Smooth muscle cell (in vitro differentiated cells): ENCODE measurements at regions not wholly inside any gene's neighbourhood (a gene's known extent, or its start where the extent isn't known, plus 50 kb on each side); places are given as distances from the start of the nearest gene placed in this dataset.

Experiments
- DNase-seq: peaks from one replicate; lab custom pipeline; 2025; ENCODE audit not compliant: unreplicated experiment; lab: John Stamatoyannopoulos, UW
- H2AFZ ChIP-seq: fragments of 200-600 bp; sonication (generic); 2 replicates; pipeline ENCODE4 v1.6.0; 2016; ENCODE audit warnings: antibody characterized with exemption, low read depth, mild to moderate bottlenecking
- H3F3A ChIP-seq: fragments of 200-600 bp; sonication (generic); 2 replicates; pipeline ENCODE4 v1.6.0; 2017; ENCODE audit warnings: antibody characterized with exemption, low read depth
- H3K27ac ChIP-seq: fragments of 200-600 bp; sonication (generic); 2 replicates; pipeline ENCODE4 v1.5.1; 2016; ENCODE audit warnings: low read depth, mild to moderate bottlenecking
- H3K27me3 ChIP-seq: fragments of 200-600 bp; sonication (generic); 2 replicates; pipeline ENCODE4 v1.6.1; 2016; ENCODE audit warnings: low read depth, mild to moderate bottlenecking
- H3K36me3 ChIP-seq: fragments of 200-600 bp; sonication (generic); 2 replicates; pipeline ENCODE4 v1.5.1; 2016; ENCODE audit warnings: low read depth
- H3K4me1 ChIP-seq: fragments of 200-600 bp; sonication (generic); 2 replicates; pipeline ENCODE4 v1.5.1; 2016; ENCODE audit warnings: low read depth
- H3K4me2 ChIP-seq: fragments of 200-600 bp; sonication (generic); 2 replicates; pipeline ENCODE4 v1.6.0; 2016; ENCODE audit warnings: mild to moderate bottlenecking
- H3K4me3 ChIP-seq: fragments of 200-600 bp; sonication (generic); 2 replicates; pipeline ENCODE4 v1.5.1; 2016; ENCODE audit warnings: mild to moderate bottlenecking
- H3K79me2 ChIP-seq: fragments of 200-600 bp; sonication (generic); 2 replicates; pipeline ENCODE4 v1.6.0; 2016; ENCODE audit warnings: low read depth, mild to moderate bottlenecking
- H3K9ac ChIP-seq: fragments of 200-600 bp; sonication (generic); 2 replicates; pipeline ENCODE4 v1.6.0; 2016; ENCODE audit warnings: low read depth
- H3K9me3 ChIP-seq: fragments of 200-600 bp; sonication (generic); replicated peaks from 2 replicates; pipeline ENCODE4 v1.5.1; 2016; ENCODE audit warnings: low read depth
- H4K20me1 ChIP-seq: fragments of 200-600 bp; sonication (generic); 2 replicates; pipeline ENCODE4 v1.6.0; 2016; ENCODE audit warnings: low read depth
- WGBS: methylation state at CpG from one replicate; pipeline ENCODE4 v1.1.7; 2016; ENCODE audit warnings: low lambda C conversion rate; 5-methylcytosine and 5-hydroxymethylcytosine counted together
- TF ChIP-seq, protein P1 (sequence below): fragments of 200-600 bp; sonication (generic); IDR thresholded peaks from 2 replicates; pipeline ENCODE4 v1.5.1; 2017; ENCODE audit warnings: borderline replicate concordance, mild to moderate bottlenecking, antibody characterized with exemption; ENCODE audit not compliant: insufficient read depth, poor library complexity, severe bottlenecking

DNA sequence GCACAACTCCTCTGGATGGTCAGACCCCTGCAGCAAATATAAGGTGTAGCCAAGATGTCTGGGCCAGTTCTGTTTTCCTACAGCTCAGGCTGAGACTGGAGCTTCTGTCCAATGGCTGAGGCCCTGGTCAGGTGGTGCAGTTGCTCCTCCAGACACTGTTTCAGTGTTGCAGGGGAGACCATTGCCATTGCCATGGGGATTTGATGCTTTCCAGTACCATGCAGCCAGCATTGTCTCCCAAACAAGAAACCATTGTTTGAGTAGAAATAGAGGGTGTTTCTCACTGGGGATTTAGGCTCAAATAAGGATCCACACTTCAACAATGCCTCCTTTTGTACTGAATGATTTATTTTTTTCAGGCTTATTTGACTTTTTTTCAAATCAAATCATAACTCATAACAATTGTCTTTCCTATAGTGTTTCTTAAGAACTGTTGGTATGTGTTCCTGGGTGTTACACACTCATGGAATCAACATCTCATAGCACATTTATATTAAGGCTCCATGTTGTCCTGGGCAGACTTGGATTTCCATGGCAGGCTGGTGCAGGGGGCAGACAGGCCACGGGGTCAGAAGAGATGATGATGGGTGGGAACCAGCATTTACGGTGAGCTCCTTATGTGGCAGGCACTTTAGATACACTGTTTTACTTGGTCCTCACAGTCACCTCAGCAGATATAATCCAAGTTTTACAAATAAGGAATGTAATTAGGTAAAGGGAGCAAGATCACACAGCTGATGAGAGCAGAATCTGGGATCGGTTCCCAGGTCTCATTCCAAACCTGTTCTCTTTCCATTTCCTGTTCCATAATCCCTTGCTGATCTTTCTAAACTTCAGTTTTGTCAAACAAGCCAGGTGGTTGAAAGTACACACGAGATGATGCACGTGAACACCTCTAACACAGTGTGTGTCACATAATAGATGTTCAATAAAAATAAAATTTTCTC, 95.9 kb upstream of the GNAQ start:
- no peaks in the 10 kb centered on the region for H3K27me3 ChIP-seq
- WGBS = 88% methylated on average over 5 of the region's 5 CpGs
- no peaks in the 10 kb centered on the region for H3K79me2 ChIP-seq
- no peak overlapping the region for H3K27ac ChIP-seq
- no peak overlapping the region for H3K4me2 ChIP-seq
- no peaks in the 10 kb centered on the region for H3K36me3 ChIP-seq
- no peak overlapping the region for H3K9ac ChIP-seq
- no peaks in the 10 kb centered on the region for H3K9me3 ChIP-seq
- no peak overlapping the region for H3K4me3 ChIP-seq
- H3K4me1 ChIP-seq = no peaks in the 10 kb centered on the region
- no peaks in the 10 kb centered on the region for H4K20me1 ChIP-seq
- TF ChIP-seq, protein P1, sequence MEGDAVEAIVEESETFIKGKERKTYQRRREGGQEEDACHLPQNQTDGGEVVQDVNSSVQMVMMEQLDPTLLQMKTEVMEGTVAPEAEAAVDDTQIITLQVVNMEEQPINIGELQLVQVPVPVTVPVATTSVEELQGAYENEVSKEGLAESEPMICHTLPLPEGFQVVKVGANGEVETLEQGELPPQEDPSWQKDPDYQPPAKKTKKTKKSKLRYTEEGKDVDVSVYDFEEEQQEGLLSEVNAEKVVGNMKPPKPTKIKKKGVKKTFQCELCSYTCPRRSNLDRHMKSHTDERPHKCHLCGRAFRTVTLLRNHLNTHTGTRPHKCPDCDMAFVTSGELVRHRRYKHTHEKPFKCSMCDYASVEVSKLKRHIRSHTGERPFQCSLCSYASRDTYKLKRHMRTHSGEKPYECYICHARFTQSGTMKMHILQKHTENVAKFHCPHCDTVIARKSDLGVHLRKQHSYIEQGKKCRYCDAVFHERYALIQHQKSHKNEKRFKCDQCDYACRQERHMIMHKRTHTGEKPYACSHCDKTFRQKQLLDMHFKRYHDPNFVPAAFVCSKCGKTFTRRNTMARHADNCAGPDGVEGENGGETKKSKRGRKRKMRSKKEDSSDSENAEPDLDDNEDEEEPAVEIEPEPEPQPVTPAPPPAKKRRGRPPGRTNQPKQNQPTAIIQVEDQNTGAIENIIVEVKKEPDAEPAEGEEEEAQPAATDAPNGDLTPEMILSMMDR = no peak
- DNase-seq = no peak
- H3F3A ChIP-seq = no peaks in the 10 kb centered on the region
- H2AFZ ChIP-seq = no peak overlapping the region

DNA sequence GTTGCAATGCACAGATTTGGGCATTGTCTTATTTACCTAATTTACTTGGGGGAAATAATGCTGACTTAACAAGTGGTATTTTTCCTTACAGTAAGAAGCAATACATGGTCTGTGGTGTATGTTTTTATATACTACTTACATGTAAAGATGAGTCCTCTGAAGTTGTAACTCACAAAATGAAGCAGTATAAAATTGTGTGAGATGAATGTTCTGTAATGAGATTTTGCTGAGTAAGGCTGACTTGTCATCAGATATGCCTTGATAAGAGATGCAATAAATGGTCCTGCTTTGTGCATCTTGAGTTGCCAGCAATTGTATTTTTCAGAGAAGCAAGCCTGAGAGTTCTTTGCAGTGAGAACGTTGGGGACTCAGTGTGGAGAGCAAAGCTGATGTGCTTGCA, 92.2 kb upstream of the GNAQ start:
- Histone ChIP-seq H3K9me3 (no peaks in the 10 kb centered on the region), H3F3A (no peaks in the 10 kb centered on the region), H3K4me2 (no peak overlapping the region), H4K20me1 (no peaks in the 10 kb centered on the region), H3K4me3 (no peak overlapping the region), H2AFZ (no peak overlapping the region), H3K27me3 (no peaks in the 10 kb centered on the region), H3K79me2 (no peaks in the 10 kb centered on the region), H3K4me1 (no peaks in the 10 kb centered on the region), H3K27ac (no peak overlapping the region), H3K36me3 (no peaks in the 10 kb centered on the region), H3K9ac (no peak overlapping the region)
- 82% methylated on average over 1 of the region's 1 CpG for WGBS
- no peak for DNase-seq
- TF ChIP-seq, protein P1 = no peak

DNA sequence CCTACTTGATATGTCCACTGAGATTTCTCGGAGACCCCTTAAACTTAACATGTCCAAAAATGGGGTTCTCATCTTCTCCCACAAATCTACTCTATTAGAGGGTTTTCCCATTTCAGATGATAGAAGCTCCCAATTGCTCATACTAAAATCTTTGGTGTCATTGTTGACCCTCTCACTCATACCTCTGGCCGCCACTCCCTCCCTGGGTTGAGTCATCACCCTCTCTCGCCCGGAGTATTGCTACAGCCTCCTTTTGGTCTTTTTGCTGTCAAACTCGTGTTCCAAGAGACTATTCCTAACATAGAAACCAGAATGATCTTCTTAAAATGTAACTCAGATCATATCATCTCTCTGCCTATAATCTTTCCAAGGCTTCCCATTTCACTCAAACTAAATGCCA, 91.0 kb upstream of the GNAQ start:
- H3K4me3 ChIP-seq = no peak overlapping the region
- H3K9me3 ChIP-seq = no peaks in the 10 kb centered on the region
- no peak overlapping the region for H2AFZ ChIP-seq
- H3K9ac ChIP-seq = no peak overlapping the region
- TF ChIP-seq, protein P1 = no peak
- H4K20me1 ChIP-seq = no peaks in the 10 kb centered on the region
- no peaks in the 10 kb centered on the region for H3K27me3 ChIP-seq
- H3K4me2 ChIP-seq = no peak overlapping the region
- no peaks in the 10 kb centered on the region for H3F3A ChIP-seq
- H3K4me1 ChIP-seq = no peaks in the 10 kb centered on the region
- 74% methylated on average over 5 of the region's 5 CpGs for WGBS
- H3K36me3 ChIP-seq = no peaks in the 10 kb centered on the region
- H3K27ac ChIP-seq = no peak overlapping the region
- H3K79me2 ChIP-seq = no peaks in the 10 kb centered on the region
- DNase-seq = no peak

DNA sequence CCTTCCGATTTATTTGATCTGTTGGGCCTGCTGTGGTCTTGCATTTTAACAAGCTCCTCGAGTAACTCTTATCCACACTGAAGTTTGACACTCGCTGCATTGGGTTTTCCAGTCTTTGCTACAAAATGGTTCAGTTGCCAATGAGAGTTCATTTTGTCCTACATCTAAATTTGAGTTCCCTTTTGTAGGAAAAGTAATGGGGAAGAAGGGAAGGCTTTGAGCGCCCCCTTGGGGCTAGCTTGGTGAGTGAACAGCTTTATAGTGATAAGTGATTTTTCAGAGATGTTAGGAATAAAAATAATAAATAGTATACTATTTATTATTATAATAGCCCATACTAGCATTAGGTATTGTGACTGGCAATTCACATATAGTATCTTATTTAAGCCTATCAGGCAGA, 89.9 kb upstream of the GNAQ start:
- Histone ChIP-seq H3F3A (no peaks in the 10 kb centered on the region), H3K27ac (no peak overlapping the region), H3K36me3 (no peaks in the 10 kb centered on the region), H3K27me3 (no peaks in the 10 kb centered on the region), H4K20me1 (no peaks in the 10 kb centered on the region), H3K4me2 (no peak overlapping the region), H3K79me2 (no peaks in the 10 kb centered on the region), H3K9me3 (no peaks in the 10 kb centered on the region), H3K9ac (no peak overlapping the region), H3K4me1 (no peaks in the 10 kb centered on the region), H2AFZ (no peak overlapping the region), H3K4me3 (no peak overlapping the region)
- WGBS = 43% methylated on average over 4 of the region's 4 CpGs
- DNase-seq = no peak
- TF ChIP-seq, protein P1 = peak; percentile 73
